HepG2 (cell line): ENCODE measurements at regions not wholly inside any gene's neighbourhood (a gene's known extent, or its start where the extent isn't known, plus 50 kb on each side); places are given as distances from the start of the nearest gene placed in this dataset.
A peak's percentile ranks its signal among the peaks of the same experiment; 100 is the strongest.

Experiments used
- ATAC-seq: fragments of 200-7000 bp; cut with Tn5 transposase; 3 replicates; pipeline ENCODE4 v1.9.1; 2020; ENCODE audit warnings: mild to moderate bottlenecking, moderate library complexity
- BruUV-seq: library from RNA; stranded (reverse); fragments of 400-500 nt; replicated peaks from 2 replicates; lab custom pipeline; 2021; lab: Mats Ljungman, UMichigan
- CTCF ChIA-PET: fragments of 300-600 bp; formaldehyde crosslinking; extraction: SDS; loops from one replicate; lab custom pipeline; 2021; ENCODE audit warnings: low total read pairs, inconsistent platforms, low intra/inter-chr PET ratio; lab: Yijun Ruan, JAX
- POLR2A ChIA-PET: fragments of 350-600 bp; sonication (Branson Sonifier 250); formaldehyde crosslinking; loops from one replicate; lab custom pipeline; 2020; ENCODE audit warnings: antibody characterized with exemption, inconsistent platforms; lab: Yijun Ruan, JAX
- DNase-seq: peaks from one replicate; pipeline ENCODE4 v3.0.0-alpha.2; 2015; ENCODE audit warnings: low spot score
- FAIRE-seq: peaks from 3 replicates; lab custom pipeline; 2011; peaks lifted over from hg19 to GRCh38; lab: Jason Lieb, UNC
- H2AFZ ChIP-seq: one replicate; pipeline ENCODE4 v1.6.1; 2011; ENCODE audit warnings: low read length, inconsistent platforms
- H3K27ac ChIP-seq: fragments of 300-600 bp; 3 replicates; pipeline ENCODE4 v1.8.0; 2011; ENCODE audit warnings: mixed run types, mild to moderate bottlenecking, mixed read lengths, low read length, inconsistent platforms; ENCODE audit not compliant: insufficient read depth; ENCODE audit errors: extremely low read length
- H3K27me3 ChIP-seq, 2 experiments: fragments of 200-600 bp in 1 of 2; 2 replicates in 1 of 2; 3 replicates in 1 of 2; pipeline versions ENCODE4 v1.6.0 to v1.8.0; 2011; ENCODE audit warnings: low read length in 2 of 2, mild to moderate bottlenecking in 2 of 2, moderate library complexity in 2 of 2, inconsistent platforms in 1 of 2; ENCODE audit not compliant: insufficient read depth in 2 of 2, control insufficient read depth in 1 of 2
- H3K36me3 ChIP-seq, 2 experiments: fragments of 200-600 bp in 1 of 2; replicated peaks in 1 of 2; 2 replicates in 1 of 2; 3 replicates in 1 of 2; pipeline versions ENCODE4 v1.5.1 to v1.8.0; 2011; ENCODE audit warnings: low read length in 2 of 2, inconsistent platforms in 1 of 2; ENCODE audit not compliant: insufficient read depth in 2 of 2, control insufficient read depth in 1 of 2
- H3K4me1 ChIP-seq: 2 replicates; pipeline ENCODE4 v1.5.1; 2012; ENCODE audit warnings: low read length, inconsistent platforms; ENCODE audit not compliant: insufficient read depth
- H3K4me2 ChIP-seq: 2 replicates; pipeline ENCODE4 v1.6.0; 2011; ENCODE audit warnings: low read depth, low read length, inconsistent platforms
- H3K4me3 ChIP-seq, 3 experiments: fragments of 200-600 bp in 1 of 3; sonication (generic), shearing (Covaris generic) in 1 of 3; replicated peaks in 1 of 3; 2 replicates each; pipeline ENCODE4 v1.5.1; 2011 to 2016; ENCODE audit warnings: low read length in 3 of 3, inconsistent platforms in 2 of 3, low read depth in 2 of 3, mild to moderate bottlenecking in 2 of 3, control low read depth in 1 of 3, mixed read lengths in 1 of 3; ENCODE audit not compliant: insufficient read depth in 1 of 3
- H3K79me2 ChIP-seq: one replicate; pipeline ENCODE4 v1.6.1; 2011; ENCODE audit warnings: low read length, inconsistent platforms; ENCODE audit not compliant: insufficient read depth
- H3K9ac ChIP-seq: 2 replicates; pipeline ENCODE4 v1.6.0; 2011; ENCODE audit warnings: mild to moderate bottlenecking, low read depth, low read length, inconsistent platforms; ENCODE audit not compliant: insufficient read depth
- H3K9me3 ChIP-seq: 2 replicates; pipeline ENCODE4 v1.5.1; 2012; ENCODE audit warnings: mild to moderate bottlenecking, low read length
- H4K20me1 ChIP-seq: 2 replicates; pipeline ENCODE4 v1.6.0; 2011; ENCODE audit warnings: inconsistent platforms, mild to moderate bottlenecking, low read length, moderate library complexity; ENCODE audit not compliant: insufficient read depth
- BORCS8-MEF2B ChIP-seq: sonication (generic); formaldehyde crosslinking; IDR thresholded peaks from 2 replicates; pipeline ENCODE4 v1.8.0; 2022; ENCODE audit warnings: mild to moderate bottlenecking, missing genetic modification reagents
- FIP1L1 ChIP-seq: fragments of 200-400 bp; formaldehyde crosslinking; IDR thresholded peaks from 2 replicates; pipeline ENCODE4 v1.6.1; 2018; ENCODE audit warnings: low read depth, mild to moderate bottlenecking, low read length, moderate library complexity, borderline replicate concordance; ENCODE audit not compliant: insufficient read depth
- HIVEP1 ChIP-seq: sonication (generic); formaldehyde crosslinking; IDR thresholded peaks from 2 replicates; pipeline ENCODE4 v1.4.0; 2020; ENCODE audit warnings: mild to moderate bottlenecking, missing genetic modification reagents
- MTF2 ChIP-seq: sonication (generic); formaldehyde crosslinking; IDR thresholded peaks from 2 replicates; pipeline ENCODE4 v1.5.0; 2020; ENCODE audit warnings: missing genetic modification reagents, borderline replicate concordance
- MYNN ChIP-seq: sonication (generic); formaldehyde crosslinking; IDR thresholded peaks from 2 replicates; pipeline ENCODE4 v1.4.0; 2020; ENCODE audit warnings: mild to moderate bottlenecking, low read depth, missing genetic modification reagents
- NFRKB ChIP-seq: fragments of 450-650 bp; IDR thresholded peaks from 2 replicates; pipeline ENCODE4 v1.6.1; 2017
- NR2F2 ChIP-seq: IDR thresholded peaks from 2 replicates; pipeline ENCODE4 v1.6.1; 2012; ENCODE audit warnings: low read depth, inconsistent platforms, borderline replicate concordance
- RORA ChIP-seq: sonication (generic); formaldehyde crosslinking; IDR thresholded peaks from 2 replicates; pipeline ENCODE4 v1.5.0; 2020; ENCODE audit warnings: mild to moderate bottlenecking, missing genetic modification reagents, moderate library complexity
- UBTF ChIP-seq: sonication (generic); formaldehyde crosslinking; IDR thresholded peaks from 2 replicates; pipeline ENCODE4 v1.4.0; 2020; ENCODE audit warnings: mild to moderate bottlenecking, missing genetic modification reagents
- ZNF550 ChIP-seq: sonication (generic); formaldehyde crosslinking; IDR thresholded peaks from 2 replicates; pipeline ENCODE4 v1.4.0; 2020; ENCODE audit warnings: mild to moderate bottlenecking, missing genetic modification reagents, borderline replicate concordance
- WGBS: methylation state at CpG from one replicate; pipeline ENCODE4 v1.1.6; 2017; ENCODE audit warnings: low lambda C conversion rate; 5-methylcytosine and 5-hydroxymethylcytosine counted together
- in situ Hi-C: cut with HindIII; loops from 2 replicates; pipeline ENCODE4 v1.10.0; 2017; ENCODE audit warnings: low pct_unique_long_range_greater_than_20kb; ENCODE audit not compliant: extremely low pct_ligation_motif_present
- intact Hi-C: fragments of 100-400 bp; cut with micrococcal nuclease; formaldehyde crosslinking; loops from one replicate; pipeline ENCODE4 v1.10.0; 2022; ENCODE audit not compliant: unreplicated experiment
- TF ChIP-seq, protein P1 (sequence below): sonication (generic); formaldehyde crosslinking; IDR thresholded peaks from 2 replicates; pipeline ENCODE4 v1.4.0; 2020; ENCODE audit warnings: missing genetic modification reagents, borderline replicate concordance

GRCh38 chr9:117494401-117495090 lies 79.7 kb upstream of the ASTN2 start:
- in situ Hi-C loops (no loop called here), intact Hi-C loops (no loop called here)
- Histone ChIP-seq H3K27ac (no peak overlapping the region), H3K27me3 (no peaks in the 10 kb centered on the region; a peak in 1 of 5 replicates), H3K36me3 (no peaks in the 10 kb centered on the region), H3K4me2 (peak overlapping the region; percentile 25; the same call in 1 of the 2 replicates), H3K9me3 (no peaks in the 10 kb centered on the region), H3K4me1 (peaks cover 34% of the 10 kb centered on the region), H2AFZ (no peak overlapping the region), H4K20me1 (no peaks in the 10 kb centered on the region), H3K79me2 (no peaks in the 10 kb centered on the region), H3K4me3 (peak overlapping the region in 1 of 3 experiments; percentile 10; a peak in 1 of 6 replicates), H3K9ac (no peak overlapping the region)
- TF ChIP-seq ZNF550 (CRISPR knock-in tag) (no peak), RORA (CRISPR knock-in tag) (no peak), UBTF (CRISPR knock-in tag) (no peak), MTF2 (CRISPR knock-in tag) (no peak), MYNN (no peak), HIVEP1 (CRISPR knock-in tag) (no peak), NR2F2 (no peak), NFRKB (no peak), FIP1L1 (no peak), BORCS8-MEF2B (no peak)
- TF ChIP-seq, protein P1, sequence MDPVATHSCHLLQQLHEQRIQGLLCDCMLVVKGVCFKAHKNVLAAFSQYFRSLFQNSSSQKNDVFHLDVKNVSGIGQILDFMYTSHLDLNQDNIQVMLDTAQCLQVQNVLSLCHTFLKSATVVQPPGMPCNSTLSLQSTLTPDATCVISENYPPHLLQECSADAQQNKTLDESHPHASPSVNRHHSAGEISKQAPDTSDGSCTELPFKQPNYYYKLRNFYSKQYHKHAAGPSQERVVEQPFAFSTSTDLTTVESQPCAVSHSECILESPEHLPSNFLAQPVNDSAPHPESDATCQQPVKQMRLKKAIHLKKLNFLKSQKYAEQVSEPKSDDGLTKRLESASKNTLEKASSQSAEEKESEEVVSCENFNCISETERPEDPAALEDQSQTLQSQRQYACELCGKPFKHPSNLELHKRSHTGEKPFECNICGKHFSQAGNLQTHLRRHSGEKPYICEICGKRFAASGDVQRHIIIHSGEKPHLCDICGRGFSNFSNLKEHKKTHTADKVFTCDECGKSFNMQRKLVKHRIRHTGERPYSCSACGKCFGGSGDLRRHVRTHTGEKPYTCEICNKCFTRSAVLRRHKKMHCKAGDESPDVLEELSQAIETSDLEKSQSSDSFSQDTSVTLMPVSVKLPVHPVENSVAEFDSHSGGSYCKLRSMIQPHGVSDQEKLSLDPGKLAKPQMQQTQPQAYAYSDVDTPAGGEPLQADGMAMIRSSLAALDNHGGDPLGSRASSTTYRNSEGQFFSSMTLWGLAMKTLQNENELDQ (CRISPR knock-in tag), result no peak
- WGBS, result 6% methylated on average over 3 of the region's 3 CpGs
- ChIA-PET CTCF (no interaction called here), POLR2A (no interaction called here)
- ATAC-seq, result no peak
- no TSS peak for BruUV-seq
- no peak for FAIRE-seq
- DNase-seq, result no peak
